ENCODE measurements at regions not wholly inside any gene's neighbourhood (a gene's known extent, or its start where the extent isn't known, plus 50 kb on each side); places are given as distances from the start of the nearest gene placed in this dataset.

GRCh38 chr10:110358869-110359629 is 54.3 kb upstream of the SMNDC1 start:
- Histone ChIP-seq H4K20me1 (ENCODE audit: insufficient read depth, low read length) (no peaks in the 10 kb centered on the region), H3F3A (ENCODE audit: insufficient read depth, low read length) (peaks cover 7% of the 10 kb centered on the region; the same call in 1 of the 2 replicates), H3K9ac (ENCODE audit: low read length) (peak overlapping the region; percentile 84), H3K27ac (ENCODE audit: low read depth, low read length, poor library complexity, severe bottlenecking) (peak overlapping the region; percentile 100), H3K79me2 (ENCODE audit: insufficient read depth, low read length) (no peaks in the 10 kb centered on the region), H3K27me3 (ENCODE audit: insufficient read depth, low read length) (no peaks in the 10 kb centered on the region), H3K9me2 (ENCODE audit: low read depth, low read length) (no peaks in the 10 kb centered on the region), H3K36me3 (ENCODE audit: insufficient read depth, low read length) (no peaks in the 10 kb centered on the region), H3K4me2 (ENCODE audit: low read length) (peak overlapping the region; percentile 80), H3K9me3 (ENCODE audit: low read length) (no peaks in the 10 kb centered on the region), H3K4me1 (ENCODE audit: insufficient read depth, low read length, severe bottlenecking) (peaks cover 77% of the 10 kb centered on the region), H2AFZ (ENCODE audit: low read length) (no peak overlapping the region), H3K4me3 (ENCODE audit: low read depth, low read length, poor library complexity, severe bottlenecking) (peak overlapping the region; percentile 47)
- TF ChIP-seq EZH2 (IDR thresholded peaks at IDR 0.05; ENCODE audit: borderline replicate concordance, low read length) (no peak), CTCF (IDR thresholded peaks at IDR 0.05; ENCODE audit: low read length) (no peak)

DNA sequence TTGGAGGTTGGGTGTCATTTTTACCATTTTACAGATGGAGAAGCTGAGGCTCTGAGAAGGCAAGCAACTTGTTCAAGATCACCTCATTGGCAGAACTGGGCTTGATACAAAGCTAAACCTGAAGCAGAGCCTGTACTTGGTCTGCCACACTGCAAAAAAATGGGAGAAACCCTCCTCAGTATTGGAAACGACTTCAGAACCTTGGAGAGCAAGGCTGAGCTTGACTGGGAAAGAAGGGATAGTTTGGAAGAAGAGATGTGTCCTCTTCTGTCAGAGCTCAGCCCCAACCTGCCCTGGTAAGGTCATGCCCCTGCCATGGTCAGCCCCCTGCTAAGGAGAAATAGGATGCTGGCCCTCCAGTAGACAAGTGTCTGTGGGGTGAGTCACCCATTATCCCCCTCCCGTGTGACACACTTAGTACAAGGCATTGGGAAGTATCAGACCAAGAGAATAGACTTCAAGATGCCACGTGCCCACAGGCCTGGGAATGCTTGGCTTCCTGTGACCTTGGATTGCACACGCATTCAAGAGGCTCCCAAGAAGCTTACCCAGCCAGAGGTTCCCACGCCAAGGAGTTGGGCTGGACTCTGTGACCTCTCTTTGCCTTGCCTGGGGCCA is 56.2 kb upstream of the SMNDC1 start:
- H3K27ac ChIP-seq (ENCODE audit: low read depth, low read length, poor library complexity, severe bottlenecking), result no peak overlapping the region
- no peaks in the 10 kb centered on the region for H3K9me3 ChIP-seq (ENCODE audit: low read length)
- H2AFZ ChIP-seq (ENCODE audit: low read length), result no peak overlapping the region
- no peaks in the 10 kb centered on the region for H3K9me2 ChIP-seq (ENCODE audit: low read depth, low read length)
- H3K4me3 ChIP-seq (ENCODE audit: low read depth, low read length, poor library complexity, severe bottlenecking), result no peak overlapping the region
- peaks cover 71% of the 10 kb centered on the region for H3K4me1 ChIP-seq (ENCODE audit: insufficient read depth, low read length, severe bottlenecking)
- no peak overlapping the region for H3K9ac ChIP-seq (ENCODE audit: low read length)
- H3K4me2 ChIP-seq (ENCODE audit: low read length), result no peak overlapping the region
- no peaks in the 10 kb centered on the region for H3K27me3 ChIP-seq (ENCODE audit: insufficient read depth, low read length)
- no peaks in the 10 kb centered on the region for H3K79me2 ChIP-seq (ENCODE audit: insufficient read depth, low read length)
- H3K36me3 ChIP-seq (ENCODE audit: insufficient read depth, low read length), result no peaks in the 10 kb centered on the region
- TF ChIP-seq EZH2 (IDR thresholded peaks at IDR 0.05; ENCODE audit: borderline replicate concordance, low read length), result no peak
- TF ChIP-seq CTCF (IDR thresholded peaks at IDR 0.05; ENCODE audit: low read length), result no peak
- H3F3A ChIP-seq (ENCODE audit: insufficient read depth, low read length), result peaks cover under 1% of the 10 kb centered on the region; the same call in 1 of the 2 replicates
- H4K20me1 ChIP-seq (ENCODE audit: insufficient read depth, low read length), result no peaks in the 10 kb centered on the region

DNA sequence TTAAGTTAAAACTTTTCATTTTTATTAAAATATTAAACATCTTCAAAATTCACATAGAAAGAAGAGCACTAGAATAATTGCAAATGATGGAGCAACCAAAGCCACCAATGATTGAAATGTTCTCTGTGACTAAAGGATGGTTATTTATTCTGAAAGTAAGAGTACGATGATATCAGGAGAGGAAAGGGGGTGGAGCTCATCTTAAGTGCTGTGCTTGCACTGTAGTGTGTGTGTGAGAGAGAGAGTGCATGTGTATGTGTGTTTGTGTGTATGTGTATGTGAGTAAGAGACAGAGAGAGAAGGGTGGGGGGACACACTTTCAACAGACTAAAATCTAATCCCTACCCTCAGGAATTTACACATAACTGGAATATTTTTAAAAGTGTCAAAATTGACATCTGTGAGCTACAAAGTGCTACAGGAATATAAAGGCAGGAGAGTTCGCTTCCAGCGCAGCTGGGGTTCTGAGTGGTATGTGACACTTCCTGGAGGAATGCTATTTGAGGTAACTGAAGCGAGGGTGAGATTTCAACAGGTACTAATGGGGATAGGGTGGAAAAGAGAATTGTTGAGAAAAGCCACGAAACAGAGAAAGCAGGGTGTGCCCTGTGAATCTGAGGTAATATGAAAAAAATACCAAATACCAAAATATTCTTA is 57.2 kb upstream of the SMNDC1 start:
- Histone ChIP-seq H4K20me1 (ENCODE audit: insufficient read depth, low read length) (no peaks in the 10 kb centered on the region), H3K27ac (ENCODE audit: low read depth, low read length, poor library complexity, severe bottlenecking) (peak overlapping the region; percentile 12), H3K36me3 (ENCODE audit: insufficient read depth, low read length) (no peaks in the 10 kb centered on the region), H3K27me3 (ENCODE audit: insufficient read depth, low read length) (no peaks in the 10 kb centered on the region), H3K9ac (ENCODE audit: low read length) (no peak overlapping the region), H3K4me3 (ENCODE audit: low read depth, low read length, poor library complexity, severe bottlenecking) (no peak overlapping the region), H3K9me2 (ENCODE audit: low read depth, low read length) (no peaks in the 10 kb centered on the region), H2AFZ (ENCODE audit: low read length) (no peak overlapping the region; the same call in 1 of the 2 replicates), H3F3A (ENCODE audit: insufficient read depth, low read length) (no peaks in the 10 kb centered on the region), H3K4me2 (ENCODE audit: low read length) (no peak overlapping the region; the same call in 1 of the 2 replicates), H3K79me2 (ENCODE audit: insufficient read depth, low read length) (no peaks in the 10 kb centered on the region), H3K9me3 (ENCODE audit: low read length) (no peaks in the 10 kb centered on the region), H3K4me1 (ENCODE audit: insufficient read depth, low read length, severe bottlenecking) (peaks cover 64% of the 10 kb centered on the region)
- TF ChIP-seq CTCF (IDR thresholded peaks at IDR 0.05; ENCODE audit: low read length) (no peak), EZH2 (IDR thresholded peaks at IDR 0.05; ENCODE audit: borderline replicate concordance, low read length) (no peak)

Measured in OCI-LY1 (cell line).